Mammary epithelial cell (primary cell): ENCODE measurements at regions not wholly inside any gene's neighbourhood (a gene's known extent, or its start where the extent isn't known, plus 50 kb on each side); places are given as distances from the start of the nearest gene placed in this dataset.

Experiments
- EZH2 ChIP-seq: IDR thresholded peaks from 2 replicates; pipeline ENCODE4 v1.6.1; 2012; ENCODE audit warnings: low read length, inconsistent platforms, borderline replicate concordance
- TF ChIP-seq, protein P1 (sequence below), 2 donors: IDR thresholded peaks in 1 of 2; conservative IDR thresholded peaks in 1 of 2; 2 replicates each; pipeline ENCODE4 v1.5.1; 2011 to 2012; ENCODE audit warnings: inconsistent platforms in 2 of 2, low read length in 2 of 2, mild to moderate bottlenecking in 2 of 2, control low read depth in 1 of 2, low read depth in 1 of 2; ENCODE audit not compliant: insufficient read depth in 1 of 2; ENCODE audit errors: extremely low read depth in 1 of 2

DNA sequence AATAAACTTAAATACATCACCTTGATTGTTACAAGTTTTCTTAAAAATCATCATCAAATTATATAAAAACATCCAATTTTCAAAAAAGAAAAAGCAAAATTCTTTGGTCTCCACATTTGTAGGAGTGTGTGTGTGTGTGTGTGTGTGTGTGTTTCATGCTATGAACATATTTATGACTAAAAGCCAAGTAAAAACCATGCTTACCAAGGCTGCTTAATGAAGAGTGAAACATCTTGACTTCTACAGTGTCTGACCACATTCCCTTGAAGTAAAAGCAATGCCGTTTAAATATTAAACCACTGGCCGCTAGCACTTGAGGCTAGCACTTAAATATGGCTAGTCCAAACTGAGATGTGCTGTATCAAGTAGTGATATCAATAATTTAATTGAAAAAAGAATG is 549.1 kb upstream of the CCNG1 start:
- TF ChIP-seq, protein P1, sequence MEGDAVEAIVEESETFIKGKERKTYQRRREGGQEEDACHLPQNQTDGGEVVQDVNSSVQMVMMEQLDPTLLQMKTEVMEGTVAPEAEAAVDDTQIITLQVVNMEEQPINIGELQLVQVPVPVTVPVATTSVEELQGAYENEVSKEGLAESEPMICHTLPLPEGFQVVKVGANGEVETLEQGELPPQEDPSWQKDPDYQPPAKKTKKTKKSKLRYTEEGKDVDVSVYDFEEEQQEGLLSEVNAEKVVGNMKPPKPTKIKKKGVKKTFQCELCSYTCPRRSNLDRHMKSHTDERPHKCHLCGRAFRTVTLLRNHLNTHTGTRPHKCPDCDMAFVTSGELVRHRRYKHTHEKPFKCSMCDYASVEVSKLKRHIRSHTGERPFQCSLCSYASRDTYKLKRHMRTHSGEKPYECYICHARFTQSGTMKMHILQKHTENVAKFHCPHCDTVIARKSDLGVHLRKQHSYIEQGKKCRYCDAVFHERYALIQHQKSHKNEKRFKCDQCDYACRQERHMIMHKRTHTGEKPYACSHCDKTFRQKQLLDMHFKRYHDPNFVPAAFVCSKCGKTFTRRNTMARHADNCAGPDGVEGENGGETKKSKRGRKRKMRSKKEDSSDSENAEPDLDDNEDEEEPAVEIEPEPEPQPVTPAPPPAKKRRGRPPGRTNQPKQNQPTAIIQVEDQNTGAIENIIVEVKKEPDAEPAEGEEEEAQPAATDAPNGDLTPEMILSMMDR (conservative IDR thresholded peaks at IDR 0.05 in 1 of 2, IDR thresholded peaks at IDR 0.05 in 1 of 2; ENCODE audit: extremely low read depth in 1 of 2, insufficient read depth in 1 of 2, low read depth in 1 of 2, low read length in 2 of 2) = no peak
- no peak for TF ChIP-seq EZH2
